NCI-H1694 (cell line): ENCODE measurements at regions not wholly inside any gene's neighbourhood (a gene's known extent, or its start where the extent isn't known, plus 50 kb on each side); places are given as distances from the start of the nearest gene placed in this dataset.
"Not testable (repeated sequence)": the region's sequence is repeated elsewhere in the genome, so short reads cannot be mapped to it uniquely, and the experiment has no call there.

Source experiments
- DNase-seq: peaks from one replicate; lab custom pipeline; 2025; lab: John Stamatoyannopoulos, UW

DNA sequence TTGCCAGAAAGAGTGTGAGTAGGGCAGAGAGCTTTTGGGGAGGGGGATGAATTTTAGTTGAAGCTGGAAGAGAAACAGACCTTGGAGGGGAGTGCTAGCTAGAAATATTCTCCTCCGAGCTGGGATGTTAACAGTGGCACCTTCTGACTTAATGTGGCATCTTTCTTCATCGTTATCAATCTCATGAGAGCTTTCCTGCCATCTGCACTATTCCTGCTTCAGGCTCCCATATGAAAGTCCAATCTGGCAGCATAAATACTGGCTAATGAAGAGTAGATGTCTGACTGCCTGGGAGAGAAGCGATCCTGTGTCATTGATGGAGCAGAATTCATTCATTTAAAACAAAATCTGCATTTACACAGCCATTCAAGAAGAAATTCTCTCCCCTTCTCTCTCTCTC lies 284.5 kb downstream of the TMEM38B start:
- DNase-seq: peak; percentile 39

- no peak for DNase-seq
Measured at GRCh38 chr9:105979290-105979689, 284.9 kb downstream of the TMEM38B start.

DNA sequence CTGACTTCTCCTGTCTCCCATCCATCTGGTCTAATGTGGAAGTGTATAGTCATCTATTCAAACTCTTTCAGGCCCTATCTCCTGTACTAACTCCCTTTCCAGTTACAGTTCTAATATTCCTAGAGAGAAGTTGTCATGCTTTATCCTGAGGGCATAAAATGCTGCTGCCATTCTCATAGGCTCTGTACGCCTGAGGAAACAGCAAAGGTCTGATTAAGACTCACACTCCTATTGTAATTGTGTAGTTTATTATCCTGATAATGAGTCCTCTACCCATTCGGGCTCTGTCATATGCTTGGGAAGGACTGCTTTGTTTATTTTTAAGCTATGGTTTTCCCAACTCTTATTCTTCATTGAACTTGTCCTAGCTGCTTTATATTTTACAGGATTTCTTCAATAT lies 290.4 kb downstream of the TMEM38B start:
- DNase-seq: no peak

DNA sequence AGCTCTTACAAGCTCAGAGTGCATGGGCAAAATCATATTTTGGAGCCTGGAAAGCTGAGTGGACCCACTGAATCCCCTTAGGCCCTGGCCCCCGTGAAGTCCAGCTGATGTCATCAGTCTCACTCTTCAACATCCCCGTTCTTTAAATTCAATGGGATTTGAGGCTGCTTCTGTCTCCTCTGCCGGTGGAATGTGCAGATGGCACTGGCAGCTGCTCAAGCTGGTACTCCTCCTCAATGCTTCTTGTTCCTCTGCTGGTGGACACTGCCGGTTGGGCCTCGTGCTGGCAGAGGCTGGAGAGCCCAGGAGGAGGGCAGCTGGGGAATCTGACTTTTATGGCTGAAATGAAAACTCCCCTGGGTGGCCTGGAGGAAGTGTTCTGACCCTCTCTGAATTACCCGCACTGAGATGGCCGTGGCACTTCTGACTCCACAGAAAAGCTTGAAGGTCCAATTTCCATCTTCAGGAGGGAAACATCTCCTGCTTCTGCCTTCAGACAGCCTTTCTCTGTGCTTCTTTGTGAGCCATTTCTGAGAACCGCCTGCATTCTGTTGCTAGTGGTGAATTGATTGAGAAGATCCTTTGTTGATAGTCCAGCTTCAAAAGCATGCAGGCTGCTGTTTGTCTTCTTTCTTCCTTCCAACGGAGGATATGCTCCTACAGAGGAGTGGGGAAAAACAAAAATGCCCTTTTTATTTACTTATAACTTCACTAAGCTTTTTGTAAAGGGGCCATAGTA lies 298.9 kb downstream of the TMEM38B start:
- DNase-seq: peak; percentile 65

- no peak for DNase-seq
Measured at GRCh38 chr9:105993921-105994715, 299.8 kb downstream of the TMEM38B start.

DNA sequence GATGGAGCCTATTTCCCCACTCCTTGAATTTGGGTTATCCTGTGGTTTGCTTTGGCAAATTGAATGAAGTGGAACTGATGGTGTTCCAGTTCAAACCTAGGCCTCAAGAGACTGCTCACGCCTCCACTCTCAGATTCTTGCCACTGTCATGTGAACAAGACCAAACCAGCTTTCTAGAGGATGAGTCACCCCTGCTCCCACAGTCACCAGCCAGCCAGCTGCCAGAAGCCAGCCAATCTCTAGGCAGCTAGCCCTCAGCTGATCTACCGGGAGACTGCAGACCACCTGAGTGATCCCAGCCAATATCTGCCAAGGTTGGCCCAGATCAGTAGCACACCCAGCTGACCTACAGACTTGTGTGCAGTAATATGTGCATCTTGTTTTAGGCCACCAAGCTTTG lies 300.6 kb downstream of the TMEM38B start:
- no peak for DNase-seq

GRCh38 chr9:106017198-106017740 lies 322.9 kb downstream of the TMEM38B start:
- DNase-seq: no peak

DNA sequence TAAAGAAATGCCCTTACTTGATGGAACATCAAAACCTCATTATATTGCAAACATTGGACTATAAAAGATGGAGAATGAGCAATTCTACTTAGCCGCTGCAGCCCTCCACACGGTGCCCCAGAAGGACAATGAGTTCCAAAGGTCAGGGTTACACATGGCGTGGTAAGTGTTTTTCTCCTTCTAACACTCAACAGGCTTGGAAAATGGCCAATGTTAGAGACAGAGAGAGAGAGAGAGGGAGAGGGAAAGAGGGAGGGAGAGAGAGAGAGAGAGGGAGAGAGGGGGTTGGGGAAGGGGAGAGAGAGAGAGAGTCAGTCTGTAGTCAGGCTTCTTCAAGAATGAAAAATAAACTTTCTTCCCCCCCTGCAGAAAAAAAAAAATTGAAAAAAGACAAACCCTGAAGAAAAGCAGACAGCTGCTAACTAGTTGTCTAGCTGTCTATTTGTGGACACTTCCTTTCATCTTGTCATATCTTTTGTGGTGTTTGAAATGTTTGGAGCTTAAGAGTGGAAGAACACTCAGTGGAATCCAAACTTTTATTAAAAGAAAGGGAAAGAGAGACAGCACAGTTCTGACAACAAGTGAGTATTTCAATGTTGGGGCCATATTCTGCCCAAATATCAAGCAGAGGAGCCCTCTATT lies 324.8 kb downstream of the TMEM38B start:
- DNase-seq: no peak

GRCh38 chr9:106019702-106020101 lies 325.4 kb downstream of the TMEM38B start:
- no peak for DNase-seq

- peak; percentile 34 for DNase-seq
Measured at GRCh38 chr9:106020186-106020585, 325.8 kb downstream of the TMEM38B start.

DNA sequence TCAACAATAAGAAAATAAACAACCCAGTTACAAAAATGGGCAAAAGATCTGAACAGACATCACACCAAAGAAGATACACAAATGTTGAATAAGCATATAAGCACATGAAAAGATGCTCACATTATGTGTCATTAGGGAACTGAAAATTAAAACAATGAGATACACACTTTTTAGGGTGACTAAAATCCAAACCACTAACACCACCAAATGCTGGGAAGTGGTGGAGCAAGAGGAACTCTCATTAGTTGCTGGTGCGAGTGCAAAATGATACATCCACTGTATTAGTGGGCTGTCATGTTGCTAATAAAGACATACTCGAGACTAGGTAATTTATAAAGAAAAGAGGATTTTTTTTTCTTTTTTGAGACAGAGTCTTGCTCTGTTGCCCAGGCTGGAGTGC lies 329.1 kb downstream of the TMEM38B start:
- DNase-seq: no peak

DNA sequence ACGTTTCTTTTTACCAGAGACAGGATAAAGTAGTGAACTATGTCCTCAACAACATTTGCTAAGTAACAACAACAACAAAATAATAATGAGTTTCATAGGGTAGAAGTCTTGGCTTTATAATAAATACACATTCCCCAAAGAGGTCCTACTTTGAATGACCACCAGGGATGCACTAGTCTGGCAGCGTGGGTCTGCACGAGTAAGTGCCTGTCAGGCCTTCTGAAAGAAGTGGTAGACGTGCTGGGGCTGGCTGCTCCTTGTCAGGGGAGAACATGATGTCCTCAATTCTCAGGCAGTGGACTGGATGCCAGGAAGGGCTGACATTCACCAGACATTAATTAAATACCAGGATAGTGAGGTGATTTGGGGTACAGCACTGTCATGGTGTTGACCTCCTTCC lies 331.1 kb downstream of the TMEM38B start:
- no peak for DNase-seq

DNA sequence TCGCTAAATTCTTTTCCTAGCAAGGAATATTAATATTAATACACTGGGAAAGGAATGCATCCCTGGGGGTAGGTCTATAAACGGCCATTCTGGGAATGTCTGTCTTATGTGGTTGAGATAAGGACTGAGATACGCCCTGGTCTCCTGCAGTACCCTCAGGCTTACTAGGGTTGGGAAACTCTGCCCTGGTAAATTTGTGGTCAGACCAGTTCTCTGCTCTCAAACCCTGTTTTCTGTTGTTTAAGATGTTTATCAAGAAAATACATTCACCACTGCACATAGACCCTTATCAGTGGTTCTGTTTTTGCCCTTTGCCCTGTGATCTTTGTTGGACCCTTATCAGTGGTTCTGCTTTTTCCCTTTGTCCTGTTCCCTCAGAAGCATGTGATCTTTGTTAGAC lies 335.8 kb downstream of the TMEM38B start:
- DNase-seq: not testable (repeated sequence)

DNA sequence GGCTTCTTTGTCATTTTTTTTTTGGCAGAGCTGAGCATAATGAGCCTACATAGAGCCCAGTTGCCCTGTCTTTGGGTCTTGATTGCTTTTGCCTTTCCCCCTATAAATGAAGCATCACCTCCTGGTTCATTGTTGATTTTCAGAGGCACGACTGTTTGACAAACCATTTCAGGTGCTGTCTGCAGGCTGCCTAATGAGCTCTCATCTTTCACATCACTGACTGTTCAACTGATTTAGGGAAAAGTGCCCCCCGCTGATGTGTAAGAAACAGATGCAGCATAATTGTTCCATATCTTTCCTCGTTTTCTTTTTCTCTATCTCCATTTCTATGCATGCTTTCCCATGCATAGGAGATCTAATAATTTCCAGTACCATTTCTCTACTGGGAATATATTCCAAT lies 338.6 kb downstream of the TMEM38B start:
- DNase-seq: no peak

- peak; percentile 0 for DNase-seq
Measured at GRCh38 chr9:106035806-106036205, 341.5 kb downstream of the TMEM38B start.

DNA sequence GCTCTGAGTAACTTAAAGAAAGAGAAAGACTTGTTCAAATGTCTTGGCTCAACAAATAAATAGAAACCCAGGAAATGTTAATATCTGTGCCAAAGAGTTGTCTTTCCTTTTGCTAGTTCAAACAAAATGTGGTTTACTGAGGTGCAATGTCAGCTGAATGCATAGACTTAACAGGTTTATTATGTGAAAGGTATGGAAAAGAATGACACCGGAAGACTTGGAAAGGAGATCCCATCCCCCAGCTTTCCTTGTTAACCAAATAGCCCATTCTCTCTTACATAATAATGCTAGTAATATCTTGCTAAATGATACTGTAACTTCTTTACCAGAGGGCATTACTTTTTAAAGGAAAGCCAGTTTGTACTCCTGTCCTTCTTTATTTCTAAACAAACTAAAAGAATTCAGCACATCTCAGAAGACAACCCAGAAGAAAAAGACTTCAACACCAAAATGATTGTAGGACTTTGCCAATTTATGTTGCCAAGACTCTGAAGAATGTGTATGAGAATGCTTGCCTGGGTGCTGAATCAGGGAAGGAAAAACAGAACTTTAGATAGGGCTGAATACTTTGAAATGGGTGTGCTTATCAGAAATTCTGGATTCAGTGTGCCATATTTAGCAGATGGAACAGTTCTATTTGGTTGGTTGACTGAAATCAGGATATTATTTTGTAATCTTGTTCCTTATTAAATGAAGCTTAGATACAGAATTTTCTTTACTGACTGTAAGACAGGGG lies 344.1 kb downstream of the TMEM38B start:
- no peak for DNase-seq

DNA sequence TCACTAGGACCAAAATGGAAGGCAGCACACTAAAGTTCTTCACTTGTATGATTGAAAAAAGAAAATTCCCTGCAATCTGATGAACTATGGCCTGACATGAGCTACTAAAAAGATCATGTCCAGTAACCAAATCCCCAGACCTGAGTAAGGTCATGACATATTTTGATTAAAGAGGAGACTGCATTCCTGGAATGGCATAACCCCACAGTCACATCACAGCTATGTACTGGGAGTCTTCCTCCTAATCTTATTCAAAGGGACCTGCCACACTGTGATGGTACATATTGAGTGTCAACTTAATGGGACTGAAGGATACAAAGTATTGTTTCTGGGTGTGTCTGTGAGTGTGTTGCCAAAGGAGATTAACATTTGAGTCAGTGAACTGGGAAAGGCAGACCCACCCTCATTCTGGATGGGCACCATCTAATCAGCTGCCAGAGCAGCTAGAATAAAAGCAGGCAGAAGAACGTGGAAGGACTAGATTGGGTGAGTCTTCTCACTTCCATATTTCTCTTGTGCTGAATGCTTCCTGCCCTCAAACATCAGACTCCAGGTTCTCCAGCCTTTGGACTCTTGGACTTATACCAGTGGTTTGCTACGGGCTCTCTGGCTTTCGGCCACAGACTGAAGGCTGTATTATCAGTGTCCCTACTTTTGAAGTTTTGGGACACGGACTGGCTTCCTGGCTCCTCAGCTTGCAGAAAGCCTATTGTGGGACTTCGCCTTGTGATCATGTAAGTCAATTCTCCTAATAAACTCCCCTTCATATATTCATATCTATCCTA lies 345.0 kb downstream of the TMEM38B start:
- DNase-seq: no peak

- not testable (repeated sequence) for DNase-seq
Measured at GRCh38 chr9:106041920-106042319, 347.6 kb downstream of the TMEM38B start.

DNA sequence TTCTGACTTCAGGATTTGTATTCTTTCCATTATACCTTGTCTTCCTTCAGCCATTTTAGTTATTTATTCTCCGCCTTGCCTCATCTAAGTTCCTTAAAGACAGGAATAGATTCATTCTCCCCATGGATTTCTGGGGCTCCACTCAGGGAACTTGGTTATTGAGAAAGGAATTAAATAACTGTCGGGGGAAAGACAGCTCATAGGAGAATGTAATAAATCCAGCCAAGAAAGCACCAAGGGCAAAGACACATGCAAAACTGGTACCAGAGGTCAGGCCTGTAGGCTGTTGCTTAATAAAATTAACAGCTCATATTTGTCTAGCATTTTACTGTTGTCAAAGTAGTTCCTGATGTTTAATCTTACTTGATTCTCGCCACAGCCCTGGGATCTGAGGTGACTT lies 357.2 kb downstream of the TMEM38B start:
- no peak for DNase-seq

- no peak for DNase-seq
Measured at GRCh38 chr9:106052166-106052565, 357.8 kb downstream of the TMEM38B start.

GRCh38 chr9:106052735-106053134 lies 358.4 kb downstream of the TMEM38B start:
- DNase-seq: no peak
